H1 (cell line): ENCODE measurements at regions not wholly inside any gene's neighbourhood (a gene's known extent, or its start where the extent isn't known, plus 50 kb on each side); places are given as distances from the start of the nearest gene placed in this dataset.
A peak's percentile ranks its signal among the peaks of the same experiment; 100 is the strongest.

Experiments
- CHD7 ChIP-seq: fragments of 300-600 bp; sonication (generic); IDR thresholded peaks from 2 replicates; pipeline ENCODE4 v1.7.1; 2012; ENCODE audit warnings: low read length, moderate library complexity, mild to moderate bottlenecking, inconsistent platforms; ENCODE audit not compliant: insufficient replicate concordance
- TCF12 ChIP-seq: IDR thresholded peaks from 2 replicates; pipeline ENCODE4 v1.6.1; 2011; ENCODE audit warnings: low read depth, mild to moderate bottlenecking, low read length
- TEAD4 ChIP-seq: IDR thresholded peaks from 2 replicates; pipeline ENCODE4 v1.6.1; 2012; ENCODE audit warnings: low read depth, low read length, inconsistent platforms, mixed read lengths

- TF ChIP-seq CHD7 (no peak), TEAD4 (peak; percentile 2; the same call in 1 of the 2 replicates), TCF12 (0 out of 2 replicates have a peak, but pooled peaks have one; percentile 61)
Measured at GRCh38 chr2:179336782-179337534, 72.3 kb upstream of the SESTD1 start (continued).
